GM19463 (cell line): ENCODE measurements at regions not wholly inside any gene's neighbourhood (a gene's known extent, or its start where the extent isn't known, plus 50 kb on each side); places are given as distances from the start of the nearest gene placed in this dataset.

ENCODE experiments used
- ATAC-seq: cut with Tn5 transposase; IDR thresholded peaks from one replicate; pipeline ENCODE4 v1.9.1; 2021; ENCODE audit warnings: mild to moderate bottlenecking, moderate library complexity; ENCODE audit not compliant: unreplicated experiment

DNA sequence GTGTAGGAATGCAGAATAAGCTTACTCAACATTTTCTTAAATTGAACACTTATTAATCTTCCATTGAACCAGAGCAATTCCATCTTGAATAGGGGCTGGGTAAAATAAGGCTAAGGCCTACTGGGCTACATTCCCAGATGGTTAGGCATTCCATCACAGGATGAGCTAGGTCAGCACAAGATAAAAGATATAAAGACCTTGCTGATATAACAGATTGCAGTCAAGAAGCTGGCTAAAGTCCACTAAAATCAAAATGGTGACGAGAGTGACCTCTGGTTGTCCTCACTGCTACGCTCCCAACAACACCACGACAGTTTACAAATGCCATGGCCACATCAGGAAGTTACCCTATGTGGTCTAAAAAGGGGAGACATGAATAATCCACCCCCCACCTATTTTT lies 156.1 kb downstream of the NXNL2 start:
- no peak for ATAC-seq

GRCh38 chr9:88691811-88692210 lies 156.8 kb downstream of the NXNL2 start:
- no peak for ATAC-seq

- ATAC-seq = no peak
Measured at GRCh38 chr9:88692827-88693226, 157.8 kb downstream of the NXNL2 start.

- ATAC-seq = no peak
Measured at GRCh38 chr9:88694625-88695024, 159.6 kb downstream of the NXNL2 start.

GRCh38 chr9:88696501-88696900 lies 161.5 kb downstream of the NXNL2 start:
- no peak for ATAC-seq

DNA sequence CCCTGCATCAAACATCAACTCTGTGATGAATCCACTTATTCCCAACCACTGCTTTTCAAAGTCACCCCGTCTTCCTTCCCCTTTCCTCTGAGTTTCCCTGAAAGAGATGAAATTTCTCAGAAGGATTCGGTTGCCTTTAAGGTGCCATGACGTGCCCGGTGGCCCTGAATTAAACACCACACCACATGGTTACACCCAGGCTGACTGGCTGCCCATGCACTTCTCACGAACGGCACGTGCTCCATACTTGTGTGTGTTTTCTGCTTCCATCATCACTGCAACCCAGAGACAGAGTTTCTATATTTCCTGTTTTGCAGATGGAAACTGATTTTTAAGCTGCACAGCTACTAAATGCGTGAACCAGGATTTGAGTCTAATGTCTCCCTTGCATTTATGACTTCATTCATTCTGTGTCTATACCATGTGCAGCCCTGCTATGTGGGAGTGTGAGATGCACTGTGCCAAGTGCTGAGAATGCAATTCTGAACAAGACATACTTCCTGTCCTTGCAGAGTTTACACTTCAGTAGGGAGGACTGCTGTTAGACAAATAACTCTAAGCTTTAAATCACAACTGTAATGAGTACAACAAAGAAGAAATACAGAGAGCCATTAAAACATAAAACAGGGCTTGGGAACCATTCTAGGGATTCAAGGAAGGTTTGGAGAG lies 162.9 kb downstream of the NXNL2 start:
- no peak for ATAC-seq

- no peak for ATAC-seq
Measured at GRCh38 chr9:88702985-88703384, 168.0 kb downstream of the NXNL2 start.

GRCh38 chr9:88706193-88707113 lies 171.5 kb downstream of the NXNL2 start:
- no peak for ATAC-seq

GRCh38 chr9:88710449-88710848 lies 175.5 kb downstream of the NXNL2 start:
- ATAC-seq = no peak

DNA sequence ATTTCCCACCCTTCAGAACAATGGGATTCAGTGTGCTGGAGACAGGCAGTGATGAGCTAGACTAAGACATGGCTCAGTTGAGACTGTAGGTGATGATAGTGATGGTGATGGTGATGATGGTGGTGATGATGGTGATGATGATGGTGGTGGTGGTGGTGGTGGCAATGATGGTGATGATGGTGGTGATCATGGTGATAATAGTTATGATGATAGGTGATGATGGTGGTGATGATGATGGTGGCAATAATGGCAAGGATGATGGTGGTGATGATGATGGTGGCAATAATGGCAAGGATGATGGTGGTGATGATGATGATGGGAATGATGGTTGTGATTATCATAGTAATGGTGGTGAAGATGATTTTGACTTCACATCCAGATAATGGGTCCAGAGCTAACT lies 176.7 kb downstream of the NXNL2 start:
- no peak for ATAC-seq

DNA sequence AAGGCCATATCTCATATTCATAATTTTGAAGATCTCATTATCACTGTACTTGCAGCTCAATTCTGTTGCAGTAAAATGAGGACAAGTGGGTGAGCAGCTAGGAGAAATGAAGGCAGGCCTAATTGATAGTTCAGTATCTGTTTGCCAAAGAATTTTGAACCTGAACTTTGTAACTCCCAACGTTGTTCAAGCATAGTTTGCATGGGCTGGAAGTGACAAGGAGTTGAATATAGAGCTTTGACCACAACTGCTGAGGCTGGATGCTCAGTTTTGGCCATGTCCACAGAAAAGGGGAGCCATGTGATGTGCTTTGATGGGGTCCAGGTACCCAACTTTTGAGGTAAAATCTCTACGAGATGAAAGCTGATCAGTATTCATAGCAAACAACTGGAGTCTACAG lies 177.5 kb downstream of the NXNL2 start:
- ATAC-seq = no peak

DNA sequence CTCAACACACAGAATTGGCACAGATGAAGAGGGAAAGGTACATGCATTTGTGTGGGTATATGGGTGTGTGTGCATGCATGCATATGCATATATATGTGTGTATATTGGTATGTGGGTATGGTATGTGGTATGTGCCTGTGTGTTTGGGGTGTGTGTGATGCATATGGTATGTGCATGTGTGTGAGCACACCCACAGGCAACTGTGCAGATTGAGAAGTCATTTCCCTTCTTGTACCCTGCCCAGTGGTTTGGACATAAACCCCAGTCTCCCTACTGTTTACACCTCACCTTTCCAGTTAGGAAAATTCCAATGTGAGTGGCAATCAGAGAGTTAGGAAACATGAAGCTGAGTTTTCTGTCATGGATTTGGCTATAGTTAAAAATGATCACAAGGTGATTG lies 178.0 kb downstream of the NXNL2 start:
- no peak for ATAC-seq

DNA sequence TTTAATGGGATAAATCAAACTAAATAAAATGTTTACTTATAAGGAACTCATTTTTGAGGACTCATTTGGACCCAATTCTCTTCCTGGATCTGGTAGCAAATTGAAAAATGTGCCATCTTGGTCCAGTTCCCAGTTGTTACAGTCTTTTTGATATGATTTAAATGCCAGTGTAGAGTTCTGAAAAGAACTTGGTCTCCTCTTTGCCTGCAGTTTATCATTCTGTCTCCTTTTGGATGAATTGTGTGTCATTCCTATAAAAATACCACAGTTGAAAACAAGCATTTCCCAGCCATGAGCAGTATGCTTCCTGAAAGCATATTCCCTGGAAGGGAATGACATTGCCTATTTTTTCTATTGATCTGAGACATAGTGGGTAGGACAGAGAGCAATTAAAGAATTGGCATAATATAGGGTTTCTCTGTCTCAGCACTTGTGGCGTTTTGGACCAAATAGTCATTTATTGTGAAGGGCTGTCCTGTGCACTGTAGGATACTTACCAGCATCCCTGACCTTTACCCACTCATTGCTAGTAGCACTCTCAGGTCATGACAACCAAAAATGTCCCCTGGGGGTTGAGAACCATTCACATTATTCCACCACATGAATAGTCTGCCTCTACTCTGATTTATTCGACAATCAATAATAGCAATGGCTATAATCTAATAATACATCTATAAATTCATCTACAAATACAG lies 181.8 kb downstream of the NXNL2 start:
- ATAC-seq = no peak

- ATAC-seq = no peak
Measured at GRCh38 chr9:88721025-88721424, 186.0 kb downstream of the NXNL2 start.

GRCh38 chr9:88721495-88722279 lies 186.7 kb downstream of the NXNL2 start:
- ATAC-seq = no peak

DNA sequence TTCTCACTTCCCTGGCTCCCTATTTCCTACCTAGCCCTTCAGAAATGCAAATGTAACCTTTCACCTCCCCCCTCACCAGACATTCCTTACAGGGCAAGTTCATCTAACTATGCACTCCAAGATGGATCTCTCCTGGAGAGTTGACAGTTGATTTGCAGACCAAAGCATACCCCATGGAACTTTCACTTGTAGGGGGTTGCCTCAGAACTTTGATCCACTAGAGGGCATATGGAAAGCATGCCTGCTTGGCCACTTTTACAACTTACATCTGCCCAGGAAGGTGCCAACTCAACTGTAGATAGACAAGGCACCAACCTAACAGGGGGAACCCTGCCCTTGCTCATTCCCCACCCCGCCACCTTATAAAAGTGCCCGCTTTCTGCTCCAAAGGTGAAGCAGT lies 187.8 kb downstream of the NXNL2 start:
- ATAC-seq = no peak

DNA sequence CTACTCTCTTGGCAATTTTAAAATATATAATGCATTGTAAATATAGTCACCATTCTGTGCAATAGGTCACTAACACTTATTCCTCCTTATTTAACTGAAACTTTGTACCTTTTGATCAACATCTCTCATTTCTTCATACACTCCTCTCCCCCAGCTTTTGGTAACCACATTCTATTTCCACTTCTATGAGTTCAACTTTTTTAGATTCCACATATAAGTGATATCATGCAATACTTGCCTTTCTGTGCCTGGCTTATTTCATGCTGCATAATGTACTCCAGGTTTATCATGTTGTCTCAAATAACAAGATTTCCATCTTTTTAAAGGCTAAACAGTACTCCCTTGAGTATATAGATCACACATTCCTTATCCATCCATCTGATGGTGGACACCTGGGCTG lies 188.8 kb downstream of the NXNL2 start:
- ATAC-seq = no peak

DNA sequence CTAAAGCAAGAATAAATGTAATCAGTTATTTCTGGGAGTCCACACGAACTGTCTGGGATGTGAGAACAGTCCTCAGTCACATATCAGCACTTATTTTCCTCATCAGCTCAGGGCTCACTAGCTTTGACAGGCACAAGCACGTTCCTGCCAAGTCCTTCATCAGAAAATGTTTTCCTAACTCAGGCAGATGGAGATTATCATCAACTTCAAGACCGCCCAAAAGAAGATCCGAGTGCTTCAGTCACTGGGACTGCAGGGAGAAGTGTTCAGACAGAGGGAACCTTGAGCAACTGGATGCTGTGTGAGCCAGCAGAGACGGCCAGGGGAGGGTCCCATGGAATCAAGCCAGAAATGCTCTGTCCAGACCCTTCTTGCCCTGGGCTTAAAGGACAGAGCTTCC lies 189.4 kb downstream of the NXNL2 start:
- no peak for ATAC-seq

DNA sequence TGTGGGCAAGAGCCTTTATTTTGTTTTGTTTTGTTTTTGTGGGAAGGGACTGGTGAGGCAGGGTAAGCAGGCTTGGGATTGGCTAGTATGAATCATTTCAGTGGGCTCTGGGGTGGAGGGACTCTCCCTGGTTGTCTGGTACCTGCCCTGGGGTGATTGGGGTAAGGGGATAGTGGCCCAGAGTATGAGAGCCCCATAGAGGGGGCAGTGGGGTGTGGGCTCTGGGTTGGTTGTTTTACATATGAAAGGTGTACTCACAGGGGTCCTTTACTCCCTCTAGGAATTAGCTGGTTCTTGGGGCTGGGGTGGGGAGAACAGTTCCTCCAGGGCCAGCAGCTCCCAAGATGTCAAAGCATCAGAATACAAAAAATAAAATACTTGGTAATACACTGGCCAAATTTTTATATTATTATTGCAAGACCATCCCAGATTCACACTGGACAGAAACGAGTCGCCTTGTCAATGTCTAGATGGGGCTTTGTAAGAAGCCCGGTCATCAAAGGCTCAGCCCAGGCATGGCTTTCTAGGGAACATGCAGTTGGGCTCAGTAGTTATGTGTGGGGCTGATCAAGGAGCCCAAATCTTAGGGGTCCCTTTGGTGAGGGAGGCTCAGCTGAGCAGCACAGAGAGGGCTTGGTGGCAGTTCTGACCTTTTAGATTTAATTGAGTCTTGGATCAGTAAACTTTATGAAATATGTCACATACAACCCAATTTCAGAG lies 190.5 kb downstream of the NXNL2 start:
- ATAC-seq = no peak

GRCh38 chr9:88726803-88727202 lies 191.8 kb downstream of the NXNL2 start:
- no peak for ATAC-seq
